ENCODE measurements at regions not wholly inside any gene's neighbourhood (a gene's known extent, or its start where the extent isn't known, plus 50 kb on each side); places are given as distances from the start of the nearest gene placed in this dataset.

- no peak for ATAC-seq
- Histone ChIP-seq H3K36me3 (ENCODE audit: control insufficient read depth, insufficient read depth, low read length) (no peaks in the 10 kb centered on the region), H3K27me3 (ENCODE audit: control insufficient read depth, insufficient read depth, low read length) (no peaks in the 10 kb centered on the region), H3K27ac (ENCODE audit: low read length) (no peak overlapping the region), H3K4me1 (ENCODE audit: control insufficient read depth, insufficient read depth, low read length) (no peaks in the 10 kb centered on the region), H3K4me3 (ENCODE audit: low read depth in 2 of 2, low read length in 2 of 2) (no peak overlapping the region), H3K9me3 (ENCODE audit: control insufficient read depth, insufficient read depth, low read depth, low read length) (no peaks in the 10 kb centered on the region)
- intact Hi-C loops (cut with micrococcal nuclease; ENCODE audit: unreplicated experiment) (no loop called here), in situ Hi-C loops (cut with HindIII; ENCODE audit: low pct_unique_long_range_greater_than_20kb, low sequenced_read_pairs) (no loop called here)
- no peak for DNase-seq (ENCODE audit: low read depth, low spot score)
- ChIA-PET CTCF (no interaction called here), POLR2A (no interaction called here)
- no peak for TF ChIP-seq REST (IDR thresholded peaks at IDR 0.05; ENCODE audit: insufficient read depth in 1 of 2, low read depth in 2 of 2, low read length in 1 of 2)
- BruUV-seq (replicated peaks): no TSS peak
Measured at GRCh38 chr6:104182811-104183210, 676.9 kb downstream of the HACE1 start.

- CTCF ChIA-PET: no interaction called here
- H3K4me3 ChIP-seq (ENCODE audit: low read depth in 2 of 2, low read length in 2 of 2): no peak overlapping the region
- intact Hi-C loops (cut with micrococcal nuclease; ENCODE audit: unreplicated experiment) (no loop called here), in situ Hi-C loops (cut with HindIII; ENCODE audit: low pct_unique_long_range_greater_than_20kb, low sequenced_read_pairs) (no loop called here)
- DNase-seq (ENCODE audit: low read depth, low spot score): no peak
- ATAC-seq: no peak
- no peaks in the 10 kb centered on the region for H3K36me3 ChIP-seq (ENCODE audit: control insufficient read depth, insufficient read depth, low read length)
- BruUV-seq (replicated peaks): no TSS peak
- H3K27me3 ChIP-seq (ENCODE audit: control insufficient read depth, insufficient read depth, low read length): no peaks in the 10 kb centered on the region
- H3K9me3 ChIP-seq (ENCODE audit: control insufficient read depth, insufficient read depth, low read depth, low read length): no peaks in the 10 kb centered on the region
- POLR2A ChIA-PET: no interaction called here
- no peak overlapping the region for H3K27ac ChIP-seq (ENCODE audit: low read length)
- TF ChIP-seq TCF7L2 (IDR thresholded peaks at IDR 0.05; ENCODE audit: low read depth, low read length) (no peak), REST (IDR thresholded peaks at IDR 0.05; ENCODE audit: insufficient read depth in 1 of 2, low read depth in 2 of 2, low read length in 1 of 2) (no peak), SIN3A (IDR thresholded peaks at IDR 0.05; ENCODE audit: borderline replicate concordance, insufficient read depth, low read depth, low read length) (no peak), POLR2AphosphoS5 (IDR thresholded peaks at IDR 0.05; ENCODE audit: low read depth, low read length) (no peak)
- H3K4me1 ChIP-seq (ENCODE audit: control insufficient read depth, insufficient read depth, low read length): no peaks in the 10 kb centered on the region
Measured at GRCh38 chr6:104173668-104174067, 686.1 kb downstream of the HACE1 start.

GRCh38 chr6:104170401-104170800 lies 689.3 kb downstream of the HACE1 start:
- Histone ChIP-seq H3K27me3 (ENCODE audit: control insufficient read depth, insufficient read depth, low read length) (no peaks in the 10 kb centered on the region), H3K36me3 (ENCODE audit: control insufficient read depth, insufficient read depth, low read length) (no peaks in the 10 kb centered on the region), H3K4me1 (ENCODE audit: control insufficient read depth, insufficient read depth, low read length) (no peaks in the 10 kb centered on the region), H3K27ac (ENCODE audit: low read length) (no peak overlapping the region), H3K9me3 (ENCODE audit: control insufficient read depth, insufficient read depth, low read depth, low read length) (no peaks in the 10 kb centered on the region), H3K4me3 (ENCODE audit: low read depth in 2 of 2, low read length in 2 of 2) (no peak overlapping the region)
- CTCF ChIA-PET: no interaction called here
- in situ Hi-C loops (cut with HindIII; ENCODE audit: low pct_unique_long_range_greater_than_20kb, low sequenced_read_pairs): no loop called here
- POLR2A ChIA-PET: no interaction called here
- DNase-seq (ENCODE audit: low read depth, low spot score) (no peak), ATAC-seq (no peak)
- intact Hi-C loops (cut with micrococcal nuclease; ENCODE audit: unreplicated experiment): no loop called here
- no TSS peak for BruUV-seq (replicated peaks)
- no peak for TF ChIP-seq CTCF (IDR thresholded peaks at IDR 0.05)
- TF ChIP-seq REST (IDR thresholded peaks at IDR 0.05; ENCODE audit: insufficient read depth in 1 of 2, low read depth in 2 of 2, low read length in 1 of 2): no peak
- no peak for TF ChIP-seq POLR2AphosphoS5 (IDR thresholded peaks at IDR 0.05; ENCODE audit: low read depth, low read length)
- no peak for TF ChIP-seq TCF7L2 (IDR thresholded peaks at IDR 0.05; ENCODE audit: low read depth, low read length)
- TF ChIP-seq SIN3A (IDR thresholded peaks at IDR 0.05; ENCODE audit: borderline replicate concordance, insufficient read depth, low read depth, low read length): no peak

Data from Panc1 (cell line).